H9 (cell line): ENCODE measurements at regions not wholly inside any gene's neighbourhood (a gene's known extent, or its start where the extent isn't known, plus 50 kb on each side); places are given as distances from the start of the nearest gene placed in this dataset.

Source experiments
- DNase-seq: peaks from one replicate; pipeline ENCODE4 v3.0.0-alpha.2; 2017
- H2AFZ ChIP-seq: one replicate; pipeline ENCODE4 v1.6.1; 2013; ENCODE audit warnings: mild to moderate bottlenecking, low read length, control low read depth, moderate library complexity
- H2AK5ac ChIP-seq: 2 replicates; pipeline ENCODE4 v1.6.1; 2013; ENCODE audit warnings: low read length, control low read depth, mixed read lengths; ENCODE audit not compliant: insufficient read length
- H2BK120ac ChIP-seq: one replicate; pipeline ENCODE4 v1.6.1; 2013; ENCODE audit warnings: low read depth, mild to moderate bottlenecking, low read length, control low read depth, inconsistent platforms; ENCODE audit not compliant: poor library complexity, severe bottlenecking
- H2BK12ac ChIP-seq: 2 replicates; pipeline ENCODE4 v1.6.1; 2013; ENCODE audit warnings: low read length, control low read depth, mixed read lengths, low read depth; ENCODE audit not compliant: insufficient read length
- H2BK15ac ChIP-seq: 2 replicates; pipeline ENCODE4 v1.6.1; 2013; ENCODE audit warnings: low read depth, low read length, control low read depth
- H2BK20ac ChIP-seq: one replicate; pipeline ENCODE4 v1.6.1; 2013; ENCODE audit warnings: low read depth, mild to moderate bottlenecking, low read length, control low read depth, inconsistent platforms; ENCODE audit not compliant: poor library complexity, severe bottlenecking
- H2BK5ac ChIP-seq: 2 replicates; pipeline ENCODE4 v1.6.1; 2013; ENCODE audit warnings: low read length, control low read depth, mixed read lengths; ENCODE audit not compliant: insufficient read length
- H3K14ac ChIP-seq: 2 replicates; pipeline ENCODE4 v1.6.1; 2013; ENCODE audit warnings: low read length, control low read depth; ENCODE audit not compliant: insufficient read depth
- H3K18ac ChIP-seq: 2 replicates; pipeline ENCODE4 v1.6.1; 2013; ENCODE audit warnings: low read depth, mild to moderate bottlenecking, mixed read lengths, low read length, control low read depth; ENCODE audit not compliant: insufficient read length
- H3K23ac ChIP-seq: 2 replicates; pipeline ENCODE4 v1.6.1; 2013; ENCODE audit warnings: low read length, control low read depth, mixed read lengths, low read depth; ENCODE audit not compliant: insufficient read length
- H3K23me2 ChIP-seq: 2 replicates; pipeline ENCODE4 v1.6.1; 2013; ENCODE audit warnings: low read depth, mild to moderate bottlenecking, mixed read lengths, low read length, control low read depth; ENCODE audit not compliant: insufficient read length, poor library complexity, severe bottlenecking
- H3K27ac ChIP-seq: 2 replicates; pipeline ENCODE4 v1.5.1; 2013; ENCODE audit warnings: low read length, control low read depth, mixed read lengths, low read depth; ENCODE audit not compliant: insufficient read length
- H3K27me3 ChIP-seq: 2 replicates; pipeline ENCODE4 v1.6.1; 2013; ENCODE audit warnings: low read length, control low read depth, inconsistent platforms; ENCODE audit not compliant: insufficient read depth
- H3K4ac ChIP-seq: 2 replicates; pipeline ENCODE4 v1.6.1; 2013; ENCODE audit warnings: low read depth, mild to moderate bottlenecking, control low read depth, inconsistent platforms, low read length, moderate library complexity
- H3K4me1 ChIP-seq: 2 replicates; pipeline ENCODE4 v1.6.1; 2013; ENCODE audit warnings: low read length, control low read depth, inconsistent platforms; ENCODE audit not compliant: insufficient read depth
- H3K4me2 ChIP-seq: 2 replicates; pipeline ENCODE4 v1.6.1; 2013; ENCODE audit warnings: low read length, control low read depth, mixed read lengths; ENCODE audit not compliant: insufficient read length, insufficient read depth
- H3K56ac ChIP-seq: 2 replicates; pipeline ENCODE4 v1.6.1; 2013; ENCODE audit warnings: low read depth, mild to moderate bottlenecking, mixed read lengths, low read length, control low read depth; ENCODE audit not compliant: insufficient read length
- H3K79me1 ChIP-seq: 2 replicates; pipeline ENCODE4 v1.6.1; 2013; ENCODE audit warnings: low read depth, mild to moderate bottlenecking, moderate library complexity, low read length, control low read depth, inconsistent platforms; ENCODE audit not compliant: insufficient read depth, poor library complexity, severe bottlenecking
- H3K79me2 ChIP-seq: 2 replicates; pipeline ENCODE4 v1.6.1; 2013; ENCODE audit warnings: low read length, control low read depth, inconsistent platforms; ENCODE audit not compliant: insufficient read depth
- H3K9ac ChIP-seq: 2 replicates; pipeline ENCODE4 v1.6.1; 2013; ENCODE audit warnings: low read length, control low read depth, mixed read lengths; ENCODE audit not compliant: insufficient read length; ENCODE audit errors: extremely low read depth
- H3K9me3 ChIP-seq: one replicate; pipeline ENCODE4 v1.6.1; 2013; ENCODE audit warnings: low read depth, low read length, inconsistent platforms; ENCODE audit not compliant: control insufficient read depth
- H3T11ph ChIP-seq: one replicate; pipeline ENCODE4 v1.6.1; 2013; ENCODE audit warnings: mild to moderate bottlenecking, low read length, control low read depth, inconsistent platforms
- H4K20me1 ChIP-seq: one replicate; pipeline ENCODE4 v1.6.1; 2013; ENCODE audit not compliant: control insufficient read depth, insufficient read length, insufficient read depth
- H4K5ac ChIP-seq: 2 replicates; pipeline ENCODE4 v1.6.1; 2013; ENCODE audit warnings: low read depth, mild to moderate bottlenecking, mixed read lengths, low read length, control low read depth; ENCODE audit not compliant: insufficient read length
- H4K8ac ChIP-seq: replicated peaks from 2 replicates; pipeline ENCODE4 v1.6.1; 2013; ENCODE audit warnings: low read length, control low read depth, mixed read lengths, low read depth; ENCODE audit not compliant: insufficient read length
- H4K91ac ChIP-seq: 2 replicates; pipeline ENCODE4 v1.6.1; 2013; ENCODE audit warnings: low read depth, mild to moderate bottlenecking, moderate library complexity, mixed read lengths, low read length, control low read depth; ENCODE audit not compliant: insufficient read length
- H3K27ac Mint-ChIP-seq, 3 experiments: 2 replicates in 2 of 3; 3 replicates in 1 of 3; pipeline ENCODE4 v1.8.0; 2020 to 2021; ENCODE audit warnings: mixed read lengths in 3 of 3, mild to moderate bottlenecking in 1 of 3, moderate library complexity in 1 of 3
- H3K27me3 Mint-ChIP-seq: 2 replicates; pipeline ENCODE4 v1.8.0; 2021; ENCODE audit warnings: low read depth, mild to moderate bottlenecking, moderate library complexity, mixed read lengths
- H3K36me3 Mint-ChIP-seq, 3 experiments: 2 replicates in 2 of 3; 3 replicates in 1 of 3; pipeline ENCODE4 v1.8.0; 2020 to 2021; ENCODE audit warnings: low read depth in 3 of 3, mixed read lengths in 3 of 3; ENCODE audit not compliant: insufficient read depth in 1 of 3
- H3K4me1 Mint-ChIP-seq, 2 experiments: 2 replicates each; pipeline ENCODE4 v1.8.0; 2020; ENCODE audit warnings: mixed read lengths in 2 of 2
- H3K4me3 Mint-ChIP-seq, 2 experiments: 2 replicates in 1 of 2; 3 replicates in 1 of 2; pipeline ENCODE4 v1.8.0; 2020 to 2021; ENCODE audit warnings: mild to moderate bottlenecking in 2 of 2, mixed read lengths in 2 of 2, moderate library complexity in 1 of 2
- H3K9me3 Mint-ChIP-seq, 2 experiments: 2 replicates in 1 of 2; 3 replicates in 1 of 2; pipeline ENCODE4 v1.8.0; 2020; ENCODE audit warnings: mild to moderate bottlenecking in 2 of 2, mixed read lengths in 2 of 2, moderate library complexity in 1 of 2
- TF ChIP-seq, protein P1 (sequence below): fragments of 200-600 bp; sonication (generic); conservative IDR thresholded peaks from 3 replicates; pipeline ENCODE4 v1.8.0; 2021; ENCODE audit warnings: antibody characterized with exemption, mild to moderate bottlenecking

DNA sequence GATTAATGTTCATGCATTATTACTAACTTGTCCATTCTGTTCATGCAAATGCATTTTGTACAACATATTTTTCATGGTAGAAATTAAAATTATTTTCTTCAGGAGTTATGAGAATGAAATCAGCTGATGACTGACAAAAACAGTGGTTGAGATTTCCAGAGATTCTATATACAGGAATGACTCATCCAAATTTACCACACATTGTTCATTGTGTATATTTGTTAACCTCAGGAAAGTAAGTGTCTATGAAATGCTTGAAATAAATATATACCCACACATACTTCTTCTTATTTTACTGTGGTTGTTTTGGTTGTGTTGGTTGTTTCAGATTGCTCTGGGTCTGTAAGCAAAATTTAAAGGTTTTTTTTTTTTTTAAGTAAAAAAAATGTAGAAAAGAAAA is 108.1 kb upstream of the SP8 start:
- no peaks in the 10 kb centered on the region for H3K9me3 ChIP-seq
- no peak overlapping the region for H4K5ac ChIP-seq
- no peak overlapping the region for H4K91ac ChIP-seq
- H3K27me3 ChIP-seq = no peaks in the 10 kb centered on the region
- no peaks in the 10 kb centered on the region for H3K79me2 ChIP-seq
- H2AK5ac ChIP-seq = no peak overlapping the region
- H3K23me2 ChIP-seq = no peaks in the 10 kb centered on the region
- no peak overlapping the region for H3K18ac ChIP-seq
- no peak overlapping the region for H3K4me2 ChIP-seq
- no peaks in the 10 kb centered on the region for H3K9me3 Mint-ChIP-seq
- no peak overlapping the region for H3K9ac ChIP-seq
- no peak overlapping the region for H4K8ac ChIP-seq
- H3K36me3 Mint-ChIP-seq = no peaks in the 10 kb centered on the region
- no peak overlapping the region for H3K27ac ChIP-seq
- no peak overlapping the region for H2BK12ac ChIP-seq
- H2BK15ac ChIP-seq = no peak overlapping the region
- H3K14ac ChIP-seq = no peak overlapping the region
- H4K20me1 ChIP-seq = no peaks in the 10 kb centered on the region
- H3K4me3 Mint-ChIP-seq = no peak overlapping the region
- H3K4me1 Mint-ChIP-seq = peaks cover 7 to 8% of the 10 kb centered on the region in 2 experiments
- H3K4ac ChIP-seq = no peak overlapping the region
- H2BK20ac ChIP-seq = no peak overlapping the region
- H3K56ac ChIP-seq = no peak overlapping the region
- no peak overlapping the region for H2BK5ac ChIP-seq
- no peak overlapping the region for H2BK120ac ChIP-seq
- H3K27ac Mint-ChIP-seq = no peak overlapping the region
- no peaks in the 10 kb centered on the region for H3K27me3 Mint-ChIP-seq
- no peaks in the 10 kb centered on the region for H3K79me1 ChIP-seq
- no peak overlapping the region for H3T11ph ChIP-seq
- H3K23ac ChIP-seq = no peak overlapping the region
- no peak overlapping the region for H2AFZ ChIP-seq
- H3K4me1 ChIP-seq = no peaks in the 10 kb centered on the region
- no peak for DNase-seq
- TF ChIP-seq, protein P1, sequence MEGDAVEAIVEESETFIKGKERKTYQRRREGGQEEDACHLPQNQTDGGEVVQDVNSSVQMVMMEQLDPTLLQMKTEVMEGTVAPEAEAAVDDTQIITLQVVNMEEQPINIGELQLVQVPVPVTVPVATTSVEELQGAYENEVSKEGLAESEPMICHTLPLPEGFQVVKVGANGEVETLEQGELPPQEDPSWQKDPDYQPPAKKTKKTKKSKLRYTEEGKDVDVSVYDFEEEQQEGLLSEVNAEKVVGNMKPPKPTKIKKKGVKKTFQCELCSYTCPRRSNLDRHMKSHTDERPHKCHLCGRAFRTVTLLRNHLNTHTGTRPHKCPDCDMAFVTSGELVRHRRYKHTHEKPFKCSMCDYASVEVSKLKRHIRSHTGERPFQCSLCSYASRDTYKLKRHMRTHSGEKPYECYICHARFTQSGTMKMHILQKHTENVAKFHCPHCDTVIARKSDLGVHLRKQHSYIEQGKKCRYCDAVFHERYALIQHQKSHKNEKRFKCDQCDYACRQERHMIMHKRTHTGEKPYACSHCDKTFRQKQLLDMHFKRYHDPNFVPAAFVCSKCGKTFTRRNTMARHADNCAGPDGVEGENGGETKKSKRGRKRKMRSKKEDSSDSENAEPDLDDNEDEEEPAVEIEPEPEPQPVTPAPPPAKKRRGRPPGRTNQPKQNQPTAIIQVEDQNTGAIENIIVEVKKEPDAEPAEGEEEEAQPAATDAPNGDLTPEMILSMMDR = no peak
